K562 (cell line): ENCODE measurements at regions not wholly inside any gene's neighbourhood (a gene's known extent, or its start where the extent isn't known, plus 50 kb on each side); places are given as distances from the start of the nearest gene placed in this dataset.

Experiments used
- CHD2 ChIP-seq: IDR thresholded peaks from 2 replicates; pipeline ENCODE4 v1.6.1; 2011; ENCODE audit warnings: low read depth, low read length
- POLR3A ChIP-seq: IDR thresholded peaks from 2 replicates; pipeline ENCODE4 v1.6.1; 2011; ENCODE audit warnings: borderline replicate concordance, mild to moderate bottlenecking, moderate library complexity; ENCODE audit not compliant: insufficient read length, insufficient read depth; ENCODE audit errors: extremely low read depth
- SRSF9 ChIP-seq: fragments of 200-400 bp; formaldehyde crosslinking; IDR thresholded peaks from 2 replicates; pipeline ENCODE4 v1.6.1; 2017; ENCODE audit warnings: low read depth, low read length, borderline replicate concordance
- ZNF174 ChIP-seq: fragments of 250-450 bp; sonication (Bioruptor Pico); IDR thresholded peaks from 2 replicates; pipeline ENCODE4 v1.4.0; 2020; ENCODE audit warnings: mild to moderate bottlenecking
- ZNF232 ChIP-seq: sonication (generic); formaldehyde crosslinking; IDR thresholded peaks from 2 replicates; pipeline ENCODE4 v1.8.0; 2022; ENCODE audit warnings: mild to moderate bottlenecking, missing genetic modification reagents
- TF ChIP-seq, protein P1 (sequence below), 2 experiments: fragments of 200-800 bp in 1 of 2; sonication (Bioruptor generic) in 1 of 2; sonication (generic) in 1 of 2; formaldehyde crosslinking in 1 of 2; IDR thresholded peaks in 1 of 2; conservative IDR thresholded peaks in 1 of 2; 2 replicates each; pipeline versions ENCODE4 v1.5.0 to v1.6.1; 2016 to 2020; ENCODE audit warnings: missing compliant biosample characterization in 1 of 2, missing genetic modification characterization in 1 of 2, missing genetic modification reagents in 1 of 2

DNA sequence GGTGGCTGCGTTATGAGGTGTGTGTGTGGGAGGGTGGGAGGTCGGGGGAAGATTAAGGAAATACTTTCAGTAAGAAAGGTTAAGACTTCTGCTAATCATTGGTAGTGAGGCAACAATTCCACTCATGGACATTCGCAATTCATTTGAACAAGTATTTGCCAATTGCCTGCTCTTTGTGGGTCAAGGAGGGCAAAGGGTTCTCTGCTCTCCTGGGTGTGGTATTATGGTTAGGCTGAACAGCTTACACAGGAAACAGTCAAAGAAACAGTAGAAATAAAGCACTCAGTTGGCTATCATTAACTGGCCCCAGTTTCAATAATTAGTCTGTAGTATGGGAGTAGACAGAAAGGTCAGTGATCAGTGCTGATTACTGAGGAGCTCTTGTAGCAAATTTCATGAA lies 357.0 kb upstream of the FANCL start:
- TF ChIP-seq POLR3A (no peak), ZNF232 (no peak), SRSF9 (no peak), CHD2 (no peak), ZNF174 (no peak)
- TF ChIP-seq, protein P1, sequence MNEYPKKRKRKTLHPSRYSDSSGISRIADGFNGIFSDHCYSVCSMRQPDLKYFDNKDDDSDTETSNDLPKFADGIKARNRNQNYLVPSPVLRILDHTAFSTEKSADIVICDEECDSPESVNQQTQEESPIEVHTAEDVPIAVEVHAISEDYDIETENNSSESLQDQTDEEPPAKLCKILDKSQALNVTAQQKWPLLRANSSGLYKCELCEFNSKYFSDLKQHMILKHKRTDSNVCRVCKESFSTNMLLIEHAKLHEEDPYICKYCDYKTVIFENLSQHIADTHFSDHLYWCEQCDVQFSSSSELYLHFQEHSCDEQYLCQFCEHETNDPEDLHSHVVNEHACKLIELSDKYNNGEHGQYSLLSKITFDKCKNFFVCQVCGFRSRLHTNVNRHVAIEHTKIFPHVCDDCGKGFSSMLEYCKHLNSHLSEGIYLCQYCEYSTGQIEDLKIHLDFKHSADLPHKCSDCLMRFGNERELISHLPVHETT (CRISPR knock-in tag; conservative IDR thresholded peaks at IDR 0.05 in 1 of 2, IDR thresholded peaks at IDR 0.05 in 1 of 2), result no peak
